ENCODE measurements at regions not wholly inside any gene's neighbourhood (a gene's known extent, or its start where the extent isn't known, plus 50 kb on each side); places are given as distances from the start of the nearest gene placed in this dataset.

DNA sequence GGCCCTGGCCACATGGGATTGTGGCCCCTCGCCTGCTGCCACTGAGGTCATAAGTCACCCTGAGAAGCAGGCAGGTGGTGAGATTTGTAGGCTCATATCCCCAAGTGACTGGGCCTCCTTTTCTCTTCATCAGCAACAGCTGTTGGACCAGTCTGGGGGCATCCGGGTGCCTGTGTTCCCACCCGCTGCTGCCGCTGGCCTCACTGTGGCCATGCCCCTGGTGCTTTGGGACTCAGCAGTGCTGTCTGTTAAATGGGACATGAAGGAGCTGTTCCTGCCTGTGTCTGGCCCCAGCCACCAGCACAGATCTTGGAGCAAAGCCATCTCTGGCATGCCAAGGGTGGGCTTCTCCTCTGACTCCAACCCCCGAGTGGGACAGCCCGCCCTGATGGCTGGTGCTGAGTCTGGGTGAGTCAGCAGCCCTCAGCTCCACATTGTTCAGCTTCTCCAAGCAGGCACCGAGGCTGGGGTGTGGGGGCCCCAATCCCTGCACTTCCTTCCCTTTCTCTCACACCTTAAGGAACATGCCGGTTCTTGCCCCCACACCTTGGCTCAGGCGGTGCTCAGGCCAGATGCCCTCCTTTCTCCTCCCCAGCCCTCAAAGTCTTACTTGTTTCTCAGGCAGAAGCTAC is 207.9 kb downstream of the GLI2 start:
- no peak for DNase-seq (ENCODE audit: extremely low spot score, insufficient read length, low read depth)
- no peak for FAIRE-seq

GRCh38 chr2:120944575-120944974 is 208.9 kb downstream of the GLI2 start:
- no peak for FAIRE-seq
- DNase-seq (ENCODE audit: extremely low spot score, insufficient read length, low read depth), result no peak

- no peak for DNase-seq (ENCODE audit: extremely low spot score, insufficient read length, low read depth)
- no peak for FAIRE-seq
These were observed 209.4 kb downstream of the GLI2 start for GRCh38 chr2:120945091-120945490.

- DNase-seq (ENCODE audit: extremely low spot score, insufficient read length, low read depth), result no peak
- no peak for FAIRE-seq
These were observed 210.3 kb downstream of the GLI2 start for GRCh38 chr2:120945832-120946499.

- no peak for DNase-seq (ENCODE audit: extremely low spot score, insufficient read length, low read depth)
- no peak for FAIRE-seq
These were observed 211.7 kb downstream of the GLI2 start for GRCh38 chr2:120947327-120947726.

DNA sequence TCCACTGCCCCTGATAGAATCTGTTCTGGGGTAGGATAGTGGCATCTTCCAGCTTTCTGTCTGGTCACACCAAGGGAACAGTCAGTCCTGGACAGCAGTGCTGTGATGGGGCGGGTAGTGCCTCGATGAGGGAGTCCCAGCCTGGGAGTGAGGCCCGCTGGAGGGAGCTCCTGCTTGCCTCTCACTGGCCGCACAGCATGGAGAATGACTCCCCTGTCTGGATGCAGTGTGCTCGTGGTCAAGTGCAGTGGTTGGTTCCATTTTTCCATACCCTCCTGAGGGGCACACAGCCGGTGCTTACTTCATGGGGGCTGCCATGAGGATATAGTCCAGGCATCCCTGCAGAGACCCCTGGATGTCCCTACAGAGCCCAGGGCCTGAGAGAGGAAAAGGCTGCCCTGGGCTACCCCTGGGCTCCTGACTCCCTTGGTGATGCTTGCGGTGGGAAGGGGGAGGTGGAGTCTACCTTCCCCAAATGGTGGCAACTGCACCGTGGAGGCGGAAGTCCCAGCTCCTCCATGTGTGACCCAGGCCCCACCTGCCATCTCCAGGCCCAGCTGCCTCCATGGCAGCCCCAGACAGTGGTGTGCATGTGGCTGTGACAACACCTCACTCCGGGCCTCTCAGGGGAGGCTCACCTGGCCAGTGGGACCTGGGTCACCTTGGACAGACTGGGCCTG is 212.5 kb downstream of the GLI2 start:
- FAIRE-seq (no peak), DNase-seq (ENCODE audit: extremely low spot score, insufficient read length, low read depth) (no peak)

- DNase-seq (ENCODE audit: extremely low spot score, insufficient read length, low read depth) (no peak), FAIRE-seq (no peak)
These were observed 213.0 kb downstream of the GLI2 start for GRCh38 chr2:120948662-120949011.

GRCh38 chr2:120949027-120949956 is 213.6 kb downstream of the GLI2 start:
- no peak for DNase-seq (ENCODE audit: extremely low spot score, insufficient read length, low read depth)
- FAIRE-seq, result no peak

- FAIRE-seq (no peak), DNase-seq (ENCODE audit: extremely low spot score, insufficient read length, low read depth) (no peak)
These were observed 214.4 kb downstream of the GLI2 start for GRCh38 chr2:120949957-120950590.

DNA sequence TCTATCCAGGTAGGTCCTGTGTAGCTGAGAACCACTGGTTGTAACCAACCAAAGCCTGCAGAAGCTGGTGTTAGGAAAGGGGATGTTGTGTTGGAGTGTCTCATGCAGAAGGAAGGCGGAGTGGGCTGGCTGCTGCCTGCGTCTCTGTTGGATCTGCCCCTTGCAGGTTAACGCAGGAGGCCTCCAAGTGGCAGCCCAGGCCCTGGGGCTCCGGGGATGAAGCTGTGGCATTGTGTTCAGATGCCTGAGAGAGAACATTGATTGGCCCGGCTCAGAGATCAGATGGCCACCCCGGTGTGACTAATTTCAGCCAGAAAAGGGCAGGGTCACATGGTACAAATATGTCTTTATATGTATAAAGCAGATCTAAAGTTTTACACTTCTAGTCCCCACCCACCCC is 216.0 kb downstream of the GLI2 start:
- DNase-seq (ENCODE audit: extremely low spot score, insufficient read length, low read depth) (no peak), FAIRE-seq (no peak)

GRCh38 chr2:120952318-120952717 is 216.7 kb downstream of the GLI2 start:
- FAIRE-seq (no peak), DNase-seq (ENCODE audit: extremely low spot score, insufficient read length, low read depth) (no peak)

DNA sequence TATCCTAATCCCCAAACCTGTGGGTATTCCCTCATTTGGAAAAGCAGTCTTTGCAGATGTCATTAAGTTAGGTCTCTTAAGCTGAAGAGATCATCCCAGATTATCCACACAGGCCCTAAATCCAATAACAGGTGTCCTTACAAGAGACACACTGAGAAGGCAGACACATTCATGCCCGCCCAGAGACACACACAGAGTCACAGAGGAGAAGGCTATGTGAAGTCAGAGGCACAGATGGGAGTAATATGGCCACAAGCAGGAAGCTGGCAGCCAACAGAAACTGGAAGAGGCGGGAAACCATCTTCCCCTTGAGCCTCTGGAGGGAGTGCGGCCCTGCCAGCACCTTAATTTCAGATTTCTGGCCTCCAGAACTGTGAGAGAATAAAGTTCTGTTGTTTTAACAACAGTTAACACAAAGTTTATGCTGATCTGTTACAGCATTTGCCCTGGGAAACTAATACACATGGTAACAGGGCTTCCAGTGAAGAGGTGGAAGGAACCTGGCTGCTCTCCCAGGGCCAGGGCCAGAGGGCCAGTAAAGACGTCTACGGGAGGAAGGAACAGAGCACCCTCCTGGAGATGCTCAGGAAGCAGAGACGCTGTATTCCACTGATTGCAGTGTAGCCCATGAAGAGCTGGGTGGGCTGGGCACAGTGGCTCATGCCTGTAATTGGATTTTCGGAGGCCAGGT is 217.5 kb downstream of the GLI2 start:
- FAIRE-seq (no peak), DNase-seq (ENCODE audit: extremely low spot score, insufficient read length, low read depth) (no peak)

- no peak for DNase-seq (ENCODE audit: extremely low spot score, insufficient read length, low read depth)
These were observed 218.3 kb downstream of the GLI2 start for GRCh38 chr2:120953843-120954584.

GRCh38 chr2:120954939-120955338 is 219.3 kb downstream of the GLI2 start:
- FAIRE-seq (no peak), DNase-seq (ENCODE audit: extremely low spot score, insufficient read length, low read depth) (no peak)

More at GRCh38 chr2:120953843-120954584, 218.3 kb downstream of the GLI2 start:
- no peak for FAIRE-seq

DNA sequence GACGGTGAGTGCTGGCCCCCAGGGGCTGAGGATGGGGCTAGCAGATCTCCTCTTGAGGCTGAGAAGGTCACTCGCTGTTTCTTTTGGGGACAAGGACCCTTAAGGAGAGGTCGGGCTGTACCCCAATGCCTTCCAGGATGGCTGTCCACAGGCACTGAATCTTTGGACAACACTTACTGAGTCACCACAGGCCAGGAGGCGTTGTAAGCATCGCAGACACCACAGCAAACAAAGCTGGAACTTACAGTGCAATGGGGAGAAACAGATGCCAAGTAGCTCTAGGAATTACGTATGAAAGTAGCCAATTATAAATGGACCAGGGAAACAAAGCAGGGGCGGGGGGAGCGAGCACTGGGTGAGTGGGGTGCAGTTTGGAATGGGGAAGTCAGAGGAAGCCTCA is 219.8 kb downstream of the GLI2 start:
- FAIRE-seq, result no peak
- no peak for DNase-seq (ENCODE audit: extremely low spot score, insufficient read length, low read depth)

DNA sequence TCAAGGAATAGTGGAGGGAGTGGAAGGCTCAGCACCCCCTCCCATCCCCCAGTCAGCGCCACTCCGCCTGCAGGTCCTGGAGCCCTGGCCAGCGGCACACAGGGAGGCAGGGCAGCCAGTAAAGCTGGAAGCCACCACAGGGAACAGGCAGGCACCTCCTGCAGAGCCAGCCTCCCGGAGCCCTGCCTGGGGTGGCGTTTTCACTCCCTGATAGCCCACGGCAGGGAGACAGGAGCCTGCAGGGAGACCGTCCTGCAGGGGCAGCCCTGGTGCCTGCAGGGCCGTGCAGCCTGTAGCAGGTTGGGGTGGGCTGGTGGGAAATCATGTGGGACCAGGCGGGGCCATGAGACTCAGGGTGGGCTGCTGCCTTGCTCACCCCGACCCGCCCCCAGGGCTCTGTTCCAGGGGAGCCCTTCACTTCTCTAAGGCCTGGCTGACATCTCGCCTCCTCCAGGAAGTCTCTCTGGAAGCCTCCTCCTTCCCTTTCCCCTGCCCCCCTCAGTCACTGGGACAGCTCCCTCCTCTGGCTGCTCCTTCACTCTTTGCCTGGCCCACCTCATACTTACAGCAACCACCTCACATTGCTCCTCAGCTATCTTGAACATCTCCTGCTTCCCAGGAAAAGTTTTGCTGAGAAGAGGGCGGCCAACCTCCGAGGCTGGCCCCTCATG is 221.0 kb downstream of the GLI2 start:
- no peak for FAIRE-seq

GRCh38 chr2:120957905-120958304 is 222.2 kb downstream of the GLI2 start:
- FAIRE-seq (no peak), DNase-seq (ENCODE audit: extremely low spot score, insufficient read length, low read depth) (no peak)

More for the DNA sequence above, 221.0 kb downstream of the GLI2 start:
- no peak for DNase-seq (ENCODE audit: extremely low spot score, insufficient read length, low read depth)

All from GM18507 (cell line).